CD4-positive, alpha-beta memory T cell (primary cell): ENCODE measurements at regions not wholly inside any gene's neighbourhood (a gene's known extent, or its start where the extent isn't known, plus 50 kb on each side); places are given as distances from the start of the nearest gene placed in this dataset.
"Not testable (repeated sequence)": the region's sequence is repeated elsewhere in the genome, so short reads cannot be mapped to it uniquely, and the experiment has no call there.

Experiments used
- CTCF ChIA-PET: fragments of 350-600 bp; sonication (Branson Sonifier 250); formaldehyde crosslinking; loops from one replicate; lab custom pipeline; 2021; ENCODE audit warnings: inconsistent platforms; ENCODE audit not compliant: partially characterized antibody; lab: Charles Lee
- POLR2A ChIA-PET: fragments of 350-600 bp; sonication (Branson Sonifier 250); formaldehyde crosslinking; loops from one replicate; lab custom pipeline; 2021; ENCODE audit not compliant: partially characterized antibody; lab: Charles Lee
- DNase-seq, 5 donors: peaks; one replicate each; pipeline versions ENCODE4 v3.0.0 to v3.0.0-alpha.2; 2020 to 2022; ENCODE audit warnings: mixed read lengths in 1 of 5
- H3K27ac ChIP-seq: one replicate; pipeline ENCODE4 v1.7.0; 2013; ENCODE audit warnings: low read depth, low read length
- H3K27me3 ChIP-seq: 2 replicates; pipeline ENCODE4 v1.7.0; 2013; ENCODE audit warnings: mild to moderate bottlenecking, low read length, moderate library complexity; ENCODE audit not compliant: insufficient read depth
- H3K36me3 ChIP-seq: 2 replicates; pipeline ENCODE4 v1.7.0; 2013; ENCODE audit warnings: mild to moderate bottlenecking, low read length, moderate library complexity; ENCODE audit not compliant: insufficient read depth
- H3K4me1 ChIP-seq: 2 replicates; pipeline ENCODE4 v1.7.0; 2013; ENCODE audit warnings: mild to moderate bottlenecking, low read length, moderate library complexity; ENCODE audit not compliant: insufficient read depth
- H3K4me3 ChIP-seq, 2 donors: one replicate each; pipeline ENCODE4 v1.7.0; 2013; ENCODE audit warnings: low read length in 2 of 2, mild to moderate bottlenecking in 1 of 2
- H3K9me3 ChIP-seq, 2 donors: one replicate each; pipeline ENCODE4 v1.7.0; 2013; ENCODE audit warnings: low read length in 2 of 2, control low read depth in 1 of 2; ENCODE audit not compliant: control insufficient read depth in 1 of 2
- H3K27ac Mint-ChIP-seq, 7 donors: one replicate each; pipeline ENCODE4 v1.8.0; 2020 to 2021; ENCODE audit warnings: mixed read lengths in 7 of 7, mild to moderate bottlenecking in 6 of 7, inconsistent platforms in 3 of 7, moderate library complexity in 3 of 7
- H3K27me3 Mint-ChIP-seq, 2 donors: one replicate each; pipeline ENCODE4 v1.8.0; 2020 to 2021; ENCODE audit warnings: mixed read lengths in 2 of 2
- H3K36me3 Mint-ChIP-seq, 2 donors: one replicate each; pipeline ENCODE4 v1.8.0; 2020 to 2021; ENCODE audit warnings: mixed read lengths in 2 of 2, inconsistent platforms in 1 of 2, mild to moderate bottlenecking in 1 of 2
- H3K4me1 Mint-ChIP-seq, 4 donors: one replicate each; pipeline ENCODE4 v1.8.0; 2020 to 2021; ENCODE audit warnings: mixed read lengths in 4 of 4, mild to moderate bottlenecking in 1 of 4
- H3K4me3 Mint-ChIP-seq, 8 donors: one replicate each; pipeline ENCODE4 v1.8.0; 2020 to 2021; ENCODE audit warnings: mixed read lengths in 8 of 8, mild to moderate bottlenecking in 7 of 8, moderate library complexity in 6 of 8, inconsistent platforms in 3 of 8
- H3K9me3 Mint-ChIP-seq, 8 donors: one replicate each; pipeline ENCODE4 v1.8.0; 2020 to 2021; ENCODE audit warnings: mixed read lengths in 8 of 8, mild to moderate bottlenecking in 5 of 8, inconsistent platforms in 3 of 8, moderate library complexity in 1 of 8
- intact Hi-C: fragments of 100-400 bp; cut with micrococcal nuclease; formaldehyde crosslinking; loops from one replicate; pipeline ENCODE4 v1.15.1; 2023

GRCh38 chr2:8506746-8507145 is 175.1 kb upstream of the ID2 start:
- CTCF ChIA-PET = no interaction called here
- POLR2A ChIA-PET = no interaction called here
- intact Hi-C loops = no loop called here
- no peak overlapping the region for H3K27ac ChIP-seq
- Mint-ChIP-seq H3K9me3 (peaks cover 0 to 9% (median 1%) of the 10 kb centered on the region in 8 donors), H3K27me3 (no peaks in the 10 kb centered on the region), H3K4me1 (peaks cover 0 to 7% (median 3%) of the 10 kb centered on the region in 4 donors), H3K36me3 (no peaks in the 10 kb centered on the region), H3K4me3 (no peak overlapping the region), H3K27ac (no peak overlapping the region)
- H3K9me3 ChIP-seq = no peaks in the 10 kb centered on the region
- peaks cover 3% of the 10 kb centered on the region for H3K4me1 ChIP-seq
- no peak overlapping the region for H3K4me3 ChIP-seq
- H3K36me3 ChIP-seq = no peaks in the 10 kb centered on the region
- DNase-seq = no peak
- no peaks in the 10 kb centered on the region for H3K27me3 ChIP-seq

GRCh38 chr2:8508766-8509165 is 173.1 kb upstream of the ID2 start:
- Mint-ChIP-seq H3K27ac (no peak overlapping the region), H3K36me3 (peaks cover 4 to 5% of the 10 kb centered on the region in 2 donors), H3K27me3 (no peaks in the 10 kb centered on the region), H3K4me1 (peaks cover 3 to 26% (median 12%) of the 10 kb centered on the region in 4 donors), H3K4me3 (no peak overlapping the region), H3K9me3 (peaks cover 0 to 15% (median 5%) of the 10 kb centered on the region in 8 donors)
- no peak overlapping the region for H3K27ac ChIP-seq
- POLR2A ChIA-PET = no interaction called here
- H3K4me1 ChIP-seq = peaks cover 12% of the 10 kb centered on the region
- CTCF ChIA-PET = interaction anchor here (1.3 to 1.4 kb wide), 2 partner anchors 16 to 64 kb away, joined by 3 read pairs; no protein-coding TSS in a partner anchor
- DNase-seq = no peak
- no peaks in the 10 kb centered on the region for H3K27me3 ChIP-seq
- H3K9me3 ChIP-seq = no peaks in the 10 kb centered on the region
- intact Hi-C loops = no loop called here
- no peaks in the 10 kb centered on the region for H3K36me3 ChIP-seq
- H3K4me3 ChIP-seq = no peak overlapping the region

GRCh38 chr2:8509621-8510020 is 172.2 kb upstream of the ID2 start:
- H3K9me3 ChIP-seq = no peaks in the 10 kb centered on the region
- intact Hi-C loops = no loop called here
- H3K4me3 ChIP-seq = no peak overlapping the region
- POLR2A ChIA-PET = no interaction called here
- peaks cover 17% of the 10 kb centered on the region for H3K4me1 ChIP-seq
- DNase-seq = no peak
- peaks cover 4 to 5% of the 10 kb centered on the region in 2 donors for H3K36me3 Mint-ChIP-seq
- peaks cover 8 to 35% (median 18%) of the 10 kb centered on the region in 4 donors for H3K4me1 Mint-ChIP-seq
- H3K36me3 ChIP-seq = no peaks in the 10 kb centered on the region
- no peak overlapping the region for H3K27ac ChIP-seq
- H3K9me3 Mint-ChIP-seq = peaks cover 0 to 22% (median 11%) of the 10 kb centered on the region in 8 donors
- H3K4me3 Mint-ChIP-seq = no peak overlapping the region
- no peaks in the 10 kb centered on the region for H3K27me3 Mint-ChIP-seq
- no peak overlapping the region for H3K27ac Mint-ChIP-seq
- no peaks in the 10 kb centered on the region for H3K27me3 ChIP-seq
- CTCF ChIA-PET = interaction anchor here (1.3 to 1.4 kb wide), 3 partner anchors 13 to 63 kb away, joined by 3 read pairs; no protein-coding TSS in a partner anchor

GRCh38 chr2:8510055-8510454 is 171.8 kb upstream of the ID2 start:
- CTCF ChIA-PET = interaction anchor here (1.3 kb wide), 1 partner anchor 12 kb away, joined by 3 read pairs; no protein-coding TSS in a partner anchor
- peaks cover 21% of the 10 kb centered on the region for H3K4me1 ChIP-seq
- H3K4me1 Mint-ChIP-seq = peaks cover 12 to 39% (median 22%) of the 10 kb centered on the region in 4 donors
- POLR2A ChIA-PET, H3K36me3 ChIP-seq, H3K4me3 ChIP-seq, H3K27me3 ChIP-seq, H3K27ac ChIP-seq, H3K4me3 Mint-ChIP-seq, DNase-seq, H3K27me3 Mint-ChIP-seq, H3K36me3 Mint-ChIP-seq, H3K9me3 ChIP-seq, intact Hi-C loops: not testable (repeated sequence)
- H3K9me3 Mint-ChIP-seq = peaks cover 0 to 22% (median 12%) of the 10 kb centered on the region in 8 donors
- H3K27ac Mint-ChIP-seq = peak overlapping the region in 1 of 7 donors; percentile 48

DNA sequence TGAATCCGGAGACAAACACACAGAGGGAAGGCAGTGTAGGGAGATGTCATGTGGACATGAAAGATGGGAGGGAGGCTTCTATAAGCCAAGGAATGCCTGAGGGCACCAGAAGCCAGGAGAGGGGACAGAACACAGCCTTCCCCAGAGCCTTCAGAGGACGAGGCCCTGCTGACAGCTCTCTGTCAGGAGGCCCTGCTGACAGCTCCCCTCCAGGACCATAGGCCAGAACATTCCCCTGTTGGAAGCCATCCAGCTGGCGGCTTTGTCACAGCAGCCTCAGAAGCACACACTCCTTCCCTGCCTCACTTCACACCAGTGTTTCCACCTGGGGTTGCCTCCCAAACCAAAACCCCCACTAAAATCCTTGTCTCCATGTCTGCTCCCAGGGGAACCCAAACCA is 171.3 kb upstream of the ID2 start:
- Mint-ChIP-seq H3K27me3 (no peaks in the 10 kb centered on the region), H3K4me1 (peaks cover 17 to 44% (median 27%) of the 10 kb centered on the region in 4 donors), H3K27ac (peak overlapping the region in 3 of 7 donors; percentile 19 to 43 (median 42)), H3K4me3 (peak overlapping the region in 1 of 8 donors; percentile 32), H3K9me3 (peaks cover 0 to 22% (median 12%) of the 10 kb centered on the region in 8 donors), H3K36me3 (peaks cover 4 to 5% of the 10 kb centered on the region in 2 donors)
- Histone ChIP-seq H3K27ac (no peak overlapping the region), H3K27me3 (no peaks in the 10 kb centered on the region), H3K9me3 (no peaks in the 10 kb centered on the region), H3K4me3 (no peak overlapping the region), H3K4me1 (peaks cover 26% of the 10 kb centered on the region), H3K36me3 (no peaks in the 10 kb centered on the region)
- ChIA-PET CTCF (interaction anchor here (1.3 kb wide), 1 partner anchor 12 kb away, joined by 3 read pairs; no protein-coding TSS in a partner anchor), POLR2A (no interaction called here)
- DNase-seq = no peak
- intact Hi-C loops = no loop called here

DNA sequence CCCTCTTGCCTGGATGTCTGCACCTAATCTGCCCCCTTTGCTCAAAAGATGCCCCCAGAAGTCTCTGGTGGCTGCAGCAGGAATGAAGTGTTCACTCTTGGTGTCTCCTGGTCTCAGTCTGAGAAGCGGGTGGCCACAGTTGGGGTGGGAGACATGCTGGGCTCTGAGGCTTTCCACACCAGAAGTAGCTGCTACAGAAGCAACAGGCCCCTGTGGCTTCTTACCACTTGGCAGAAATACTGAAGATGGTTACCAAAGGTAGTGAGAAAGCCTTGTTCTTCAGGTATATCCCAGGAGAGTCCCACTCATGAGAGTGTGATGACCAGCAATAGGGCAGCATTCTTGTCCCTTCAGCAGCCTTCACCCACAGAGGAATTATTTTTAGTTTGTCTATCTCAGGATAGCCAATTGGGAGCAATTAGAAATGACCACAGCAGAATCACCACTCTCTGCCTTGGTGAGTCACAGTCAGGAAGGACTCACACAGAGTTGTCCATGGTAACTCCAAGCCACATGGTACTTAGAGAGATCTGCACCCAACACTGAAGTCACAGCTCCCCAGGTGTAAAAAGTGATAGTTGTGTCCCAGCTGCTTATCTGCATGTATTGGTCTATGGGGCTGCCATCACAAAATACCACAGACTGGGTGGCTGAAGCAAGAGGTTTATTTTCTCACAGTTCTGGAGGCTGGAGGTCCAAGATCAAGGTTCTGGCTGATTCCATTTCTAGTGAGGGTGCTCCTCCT is 169.8 kb upstream of the ID2 start:
- Mint-ChIP-seq H3K4me3 (peak overlapping the region in 1 of 8 donors; percentile 30), H3K27ac (peak overlapping the region in 6 of 7 donors; percentile 16 to 44 (median 36)), H3K9me3 (peaks cover 0 to 22% (median 12%) of the 10 kb centered on the region in 8 donors), H3K36me3 (peaks cover 4 to 5% of the 10 kb centered on the region in 2 donors), H3K27me3 (no peaks in the 10 kb centered on the region), H3K4me1 (peaks cover 26 to 58% (median 39%) of the 10 kb centered on the region in 4 donors)
- no peaks in the 10 kb centered on the region for H3K27me3 ChIP-seq
- H3K9me3 ChIP-seq = no peaks in the 10 kb centered on the region
- intact Hi-C loops = no loop called here
- H3K4me3 ChIP-seq = no peak overlapping the region
- ChIA-PET POLR2A (interaction anchor here (0.9 to 1.2 kb wide), 2 partner anchors 9 to 34 kb away, joined by 3 read pairs; no protein-coding TSS in a partner anchor), CTCF (interaction anchor here (1.9 kb wide), 1 partner anchor 30 kb away, joined by 4 read pairs; no protein-coding TSS in a partner anchor)
- H3K27ac ChIP-seq = no peak overlapping the region
- DNase-seq = no peak
- no peaks in the 10 kb centered on the region for H3K36me3 ChIP-seq
- peaks cover 41% of the 10 kb centered on the region for H3K4me1 ChIP-seq

DNA sequence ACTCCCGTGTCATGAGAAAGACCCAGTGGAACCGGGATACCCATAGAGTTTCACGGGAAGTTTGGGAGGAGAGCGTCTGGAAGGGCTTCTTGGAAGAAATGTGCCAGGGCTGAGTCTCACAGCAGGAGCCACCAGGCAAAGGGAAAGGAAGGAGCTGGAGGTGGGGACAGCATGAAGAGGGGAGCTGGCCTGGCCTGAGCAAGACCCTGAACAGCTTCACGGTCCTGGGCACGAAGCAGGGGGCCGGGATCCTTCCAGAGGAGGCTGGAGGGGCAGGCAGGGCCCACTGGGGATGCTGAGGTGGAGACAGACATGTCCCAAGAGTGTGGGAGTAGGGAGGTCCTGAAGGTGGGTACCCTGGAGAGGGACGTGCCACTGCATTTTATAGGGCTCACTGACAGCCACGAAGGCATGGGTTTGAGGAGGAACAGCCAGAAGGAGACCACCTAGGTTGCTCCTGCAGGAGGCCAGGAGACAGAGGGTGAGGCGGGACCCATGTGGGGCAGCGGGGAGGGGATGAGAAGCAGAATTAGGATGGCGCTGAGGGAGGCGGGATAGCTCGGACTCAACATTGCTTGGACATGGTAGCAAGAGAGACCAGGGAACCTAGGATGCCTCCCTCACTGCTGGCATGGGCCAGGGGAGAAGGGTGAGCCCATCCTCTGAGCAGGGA is 168.1 kb upstream of the ID2 start:
- H3K27ac Mint-ChIP-seq = peak overlapping the region in 4 of 7 donors; percentile 66 to 92 (median 78)
- H3K27ac ChIP-seq = no peak overlapping the region

More for the DNA sequence above, 168.1 kb upstream of the ID2 start:
- DNase-seq = no peak
- ChIA-PET CTCF (interaction anchor here (1.9 kb wide), 1 partner anchor 32 kb away, joined by 4 read pairs; no protein-coding TSS in a partner anchor), POLR2A (interaction anchor here (2.4 to 2.8 kb wide), 2 partner anchors 26 to 168 kb away, joined by 9 to 11 read pairs; partner anchors contain the start of gene ID2)
- peaks cover 42% of the 10 kb centered on the region for H3K4me1 ChIP-seq
- H3K36me3 ChIP-seq = no peaks in the 10 kb centered on the region
- Mint-ChIP-seq H3K36me3 (peaks cover 4 to 5% of the 10 kb centered on the region in 2 donors), H3K27me3 (no peaks in the 10 kb centered on the region), H3K9me3 (peaks cover 0 to 20% (median 12%) of the 10 kb centered on the region in 8 donors), H3K4me3 (peak overlapping the region in 5 of 8 donors; percentile 29 to 69 (median 54)), H3K4me1 (peaks cover 26 to 58% (median 39%) of the 10 kb centered on the region in 4 donors)
- H3K4me3 ChIP-seq = no peak overlapping the region
- intact Hi-C loops = no loop called here
- H3K9me3 ChIP-seq = no peaks in the 10 kb centered on the region
- H3K27me3 ChIP-seq = no peaks in the 10 kb centered on the region
